ENCODE measurements at regions not wholly inside any gene's neighbourhood (a gene's known extent, or its start where the extent isn't known, plus 50 kb on each side); places are given as distances from the start of the nearest gene placed in this dataset.

DNA sequence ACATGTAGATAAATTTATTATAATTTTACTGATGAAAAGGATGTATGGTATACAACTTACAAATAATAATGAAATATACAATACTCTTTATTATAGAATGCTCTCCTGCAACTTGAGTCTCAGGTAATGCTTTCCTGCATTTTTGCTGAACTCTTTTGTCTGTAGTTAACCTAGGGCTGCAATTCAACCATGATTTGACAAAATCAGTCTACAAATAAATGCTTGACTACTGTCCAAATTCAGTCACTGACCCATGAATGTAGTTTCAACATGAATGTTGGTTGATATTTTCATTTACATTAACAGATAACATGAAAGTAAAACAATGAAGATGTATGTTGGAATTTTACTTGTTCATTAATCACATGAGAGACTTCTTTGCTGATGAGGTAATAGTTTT lies 320.9 kb downstream of the ZSWIM6 start:
- no peak for DNase-seq (ENCODE audit: low read depth)

DNA sequence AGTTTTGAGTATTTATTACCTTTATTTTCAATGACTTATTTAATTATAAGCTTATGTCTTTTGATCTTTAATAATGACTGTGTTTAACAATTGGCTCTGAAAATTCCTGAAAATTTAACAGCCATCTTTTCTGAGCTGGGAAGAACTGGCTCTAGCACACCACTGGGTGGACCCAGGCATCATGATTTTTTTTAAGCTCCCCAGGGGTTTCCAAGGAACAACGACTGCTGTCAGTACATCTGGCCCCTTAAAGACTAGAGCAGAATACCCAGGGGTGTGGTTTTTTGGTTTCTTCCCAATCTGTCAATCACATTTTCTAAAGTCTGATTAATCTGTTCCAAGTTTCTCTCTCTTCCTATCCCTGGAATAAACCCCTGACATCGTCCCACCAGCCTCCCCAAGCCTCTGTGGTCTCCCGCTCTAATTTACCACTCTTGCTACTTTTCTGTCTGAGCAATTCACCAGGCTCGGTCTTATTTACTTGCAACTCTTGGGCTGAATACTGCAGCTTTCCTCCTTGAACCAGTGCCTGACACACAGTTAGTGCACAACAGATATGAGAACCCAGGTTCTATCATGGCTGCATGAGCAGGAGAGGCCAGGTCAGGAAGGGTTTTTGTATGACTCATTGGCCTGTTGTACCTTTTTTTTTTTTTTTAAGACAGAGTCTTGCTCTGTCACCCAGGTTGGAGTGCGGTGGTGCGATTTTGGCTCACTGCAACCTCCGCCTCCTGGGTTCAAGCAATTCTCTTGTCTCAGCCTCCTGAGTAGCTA lies 321.9 kb downstream of the ZSWIM6 start:
- no peak for DNase-seq (ENCODE audit: low read depth)

DNA sequence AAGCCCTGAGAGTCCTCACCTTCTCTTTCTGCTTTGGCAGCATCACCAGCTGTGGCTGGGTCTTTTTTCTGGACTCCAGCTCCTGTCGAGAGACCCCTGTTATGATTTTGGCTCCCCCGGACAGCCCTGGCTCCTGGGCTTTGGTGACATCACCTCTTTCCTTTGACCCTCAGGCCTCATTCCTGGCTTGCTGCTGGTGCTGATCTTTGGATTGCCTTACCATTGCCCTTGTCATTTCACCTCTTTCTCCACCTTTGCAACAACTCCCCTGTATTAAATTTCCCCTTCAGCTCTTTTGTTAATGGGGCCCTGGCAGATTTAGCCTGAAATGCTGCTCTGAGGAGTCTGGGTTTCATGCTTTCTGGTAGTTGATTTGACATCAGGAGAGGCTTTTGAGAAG lies 322.8 kb downstream of the ZSWIM6 start:
- DNase-seq (ENCODE audit: low read depth) = no peak

DNA sequence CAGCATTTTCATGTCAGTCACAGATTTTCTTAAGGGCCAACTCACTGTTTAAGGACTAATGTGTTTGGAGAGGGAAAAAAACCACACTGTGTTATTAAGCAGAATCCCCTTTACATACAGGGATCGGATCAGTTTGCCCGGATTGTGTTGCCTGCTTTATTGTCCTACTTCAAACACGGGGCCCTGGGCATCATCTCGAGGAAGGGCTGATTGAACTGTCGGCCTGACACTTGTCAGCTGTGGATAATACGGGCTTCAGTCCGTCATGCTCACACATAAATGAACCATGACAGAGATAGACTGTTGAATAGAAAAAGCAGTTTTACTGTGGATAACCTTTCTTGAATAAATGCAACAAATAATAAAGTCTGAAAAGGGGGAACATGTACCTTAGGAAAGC lies 325.0 kb downstream of the ZSWIM6 start:
- no peak for DNase-seq (ENCODE audit: low read depth)

DNA sequence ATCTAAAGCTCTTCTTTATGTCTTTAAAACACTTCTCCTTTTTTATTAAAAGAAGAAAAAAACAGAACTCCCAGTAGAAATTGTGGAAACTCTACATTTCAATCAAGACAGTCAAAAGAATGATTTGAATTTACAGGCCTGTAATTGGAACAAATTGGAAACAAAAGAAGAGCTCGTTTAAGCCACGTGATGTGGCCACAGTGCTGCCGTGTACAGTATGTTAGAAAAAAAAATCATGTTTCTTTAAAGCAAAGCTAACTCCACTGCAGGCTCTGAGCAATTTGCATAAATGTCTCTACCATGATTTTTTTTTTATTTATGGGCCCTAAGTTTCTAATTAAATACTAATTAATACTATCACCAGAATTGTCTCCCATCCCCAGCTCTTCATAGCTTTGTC lies 325.6 kb downstream of the ZSWIM6 start:
- no peak for DNase-seq (ENCODE audit: low read depth)

DNA sequence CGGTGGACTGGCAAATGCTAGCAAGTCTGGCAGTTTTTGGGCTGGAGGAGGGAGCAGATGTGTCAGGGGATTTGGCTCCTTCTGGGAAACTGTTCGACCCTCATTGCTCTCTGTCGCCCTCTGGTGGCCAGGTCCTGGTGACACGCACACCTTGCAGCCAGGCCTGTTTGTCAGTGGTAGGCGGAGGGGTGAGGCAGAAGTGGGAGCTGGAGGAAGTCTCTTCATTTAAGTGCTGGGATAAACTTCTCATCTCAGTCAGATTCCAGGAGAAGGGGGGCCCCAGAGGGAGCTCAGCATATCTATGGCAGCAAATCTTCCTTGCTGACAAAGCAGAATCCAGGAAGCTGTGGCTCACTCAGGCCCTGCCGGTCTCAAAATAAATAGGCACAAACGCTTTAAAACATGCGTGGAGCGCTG lies 326.5 kb downstream of the ZSWIM6 start:
- peak; percentile 31 for DNase-seq (ENCODE audit: low read depth)

DNA sequence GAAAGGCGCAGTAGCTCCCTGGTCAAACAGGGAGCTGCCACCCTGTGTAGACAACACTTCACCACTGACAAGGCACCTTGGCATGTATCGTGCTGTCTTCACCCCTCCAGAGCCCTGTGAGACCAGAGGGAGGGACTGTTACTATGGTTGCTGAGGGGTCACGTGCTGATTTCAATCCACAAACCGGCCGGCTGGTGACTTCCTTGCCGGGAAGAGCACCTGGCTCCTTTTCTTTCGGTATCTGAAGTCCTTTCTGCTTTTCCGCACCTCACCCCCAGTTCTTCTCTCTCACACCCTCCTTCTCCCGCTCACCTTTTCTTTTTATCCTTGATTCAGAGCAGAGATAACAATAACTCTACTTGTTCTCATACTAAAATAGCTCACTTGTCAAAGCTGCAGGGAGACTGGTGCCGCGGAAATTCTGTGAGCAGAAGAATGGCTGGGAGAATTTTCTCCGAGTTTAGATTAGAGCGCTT lies 327.2 kb downstream of the ZSWIM6 start:
- no peak for DNase-seq (ENCODE audit: low read depth)

DNA sequence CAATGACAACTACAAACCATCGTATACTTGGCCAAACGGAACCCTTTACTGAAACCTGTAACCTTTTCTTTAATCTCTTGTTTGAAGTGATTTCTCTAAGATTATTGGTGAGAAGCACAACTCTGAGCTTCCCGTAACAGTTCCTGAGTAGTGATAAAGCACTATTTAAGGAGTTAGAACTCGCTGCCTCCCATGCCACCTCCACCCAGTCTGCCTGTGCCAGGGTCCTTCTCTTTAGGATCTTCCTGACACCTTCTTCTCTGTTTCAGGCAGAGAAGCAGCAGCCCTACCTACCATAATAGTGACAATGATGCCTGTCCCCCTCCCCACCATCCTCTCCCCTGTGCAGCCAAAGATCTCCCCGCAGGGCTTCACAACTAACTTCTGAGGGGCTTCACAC lies 330.6 kb downstream of the ZSWIM6 start:
- DNase-seq (ENCODE audit: low read depth) = no peak

DNA sequence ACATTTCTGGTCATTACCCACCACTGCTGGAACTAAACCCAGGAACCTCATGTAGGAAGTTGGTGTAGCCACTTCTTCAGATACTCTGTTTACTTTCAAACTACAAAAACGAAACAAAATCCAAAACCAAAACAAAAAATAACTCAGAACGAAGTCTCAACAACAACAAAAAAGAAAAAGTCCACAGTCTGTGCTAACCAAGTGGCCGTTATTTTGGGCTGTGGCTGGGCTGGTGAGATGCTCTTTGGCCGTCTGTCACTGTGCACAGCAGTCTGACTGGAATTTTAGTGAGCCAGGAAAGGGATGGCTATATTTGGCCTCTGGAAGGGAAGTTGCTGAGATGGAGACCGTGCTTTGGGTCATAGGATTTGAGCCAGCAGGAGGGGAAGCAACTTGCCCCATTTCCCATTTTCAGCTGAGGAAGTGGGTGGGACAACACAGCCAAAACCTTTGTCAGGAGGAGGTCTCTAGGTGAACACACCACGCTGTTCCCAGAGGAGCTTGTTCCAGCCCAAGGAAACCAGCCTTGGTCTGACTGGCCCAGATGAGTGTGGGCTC lies 334.1 kb downstream of the ZSWIM6 start:
- no peak for DNase-seq (ENCODE audit: low read depth)

DNA sequence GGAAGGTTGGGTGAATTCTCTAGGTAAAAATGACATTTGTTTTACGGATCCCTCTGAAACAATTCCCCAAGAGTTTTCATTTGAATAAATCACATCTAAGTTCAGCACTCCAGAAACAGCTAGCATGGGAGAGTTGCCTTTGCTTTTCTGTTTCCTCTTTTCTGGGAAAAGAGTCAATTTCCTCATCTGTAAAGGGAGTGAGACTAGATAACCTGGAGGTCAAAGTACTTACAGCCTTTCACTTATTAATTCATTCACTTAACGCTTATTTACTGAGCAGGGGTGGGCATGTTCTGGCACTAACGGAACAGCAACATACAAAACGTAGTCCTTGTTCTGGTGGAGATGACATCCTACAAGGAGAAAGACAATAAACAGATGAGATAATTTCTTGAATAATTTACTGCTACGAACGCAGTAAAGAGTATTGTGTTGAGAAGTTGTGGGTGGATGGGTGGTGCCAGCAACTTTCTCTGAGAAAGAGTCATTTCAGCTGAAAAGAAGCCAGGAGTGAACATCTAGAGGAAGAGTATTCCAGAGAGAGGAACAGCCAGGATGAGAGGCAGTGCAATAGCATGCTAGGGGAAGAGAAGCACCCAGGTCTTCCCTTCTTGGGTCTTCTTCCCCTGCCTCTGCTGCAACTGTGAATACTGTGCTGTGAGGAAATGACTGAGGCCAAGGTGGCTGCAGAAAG lies 335.6 kb downstream of the ZSWIM6 start:
- no peak for DNase-seq (ENCODE audit: low read depth)

DNA sequence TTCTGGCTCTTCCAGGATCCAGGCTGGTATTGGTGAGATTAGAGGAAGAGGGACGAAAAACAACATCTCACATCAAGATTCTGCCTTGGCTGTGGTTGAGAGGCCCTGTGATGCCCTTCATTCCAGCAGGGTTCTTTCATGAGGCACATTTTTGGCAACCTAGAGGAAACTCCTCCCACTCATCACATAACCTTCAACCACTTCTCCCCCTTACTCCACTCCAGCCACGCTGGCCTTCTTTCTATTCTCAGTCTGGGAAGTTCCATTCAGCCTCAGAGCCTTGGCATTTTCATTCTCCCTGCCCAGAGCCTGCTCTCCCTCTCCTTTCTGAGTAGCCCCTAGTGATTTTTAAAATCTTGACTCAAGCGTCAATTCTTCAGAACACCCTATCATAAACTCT lies 337.5 kb downstream of the ZSWIM6 start:
- DNase-seq (ENCODE audit: low read depth) = no peak

DNA sequence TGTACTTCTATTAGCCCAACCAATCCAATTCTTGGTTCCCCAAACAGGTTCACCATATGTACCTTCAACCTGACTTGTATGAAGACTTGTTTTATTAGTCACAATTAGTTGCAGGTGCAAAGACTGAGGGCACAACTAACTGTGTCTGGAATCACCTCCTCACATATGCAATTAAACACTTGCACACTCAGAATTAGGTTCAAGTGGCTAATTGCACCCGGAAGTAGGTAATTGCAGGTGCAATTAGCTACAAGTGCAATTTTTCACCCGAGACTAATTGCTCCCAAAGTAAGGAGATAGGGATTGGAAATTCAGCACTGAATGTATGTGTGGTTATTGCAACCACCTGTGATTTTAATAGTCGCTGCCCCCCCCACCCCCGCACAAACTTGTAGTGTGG lies 338.9 kb downstream of the ZSWIM6 start:
- DNase-seq (ENCODE audit: low read depth) = no peak

DNA sequence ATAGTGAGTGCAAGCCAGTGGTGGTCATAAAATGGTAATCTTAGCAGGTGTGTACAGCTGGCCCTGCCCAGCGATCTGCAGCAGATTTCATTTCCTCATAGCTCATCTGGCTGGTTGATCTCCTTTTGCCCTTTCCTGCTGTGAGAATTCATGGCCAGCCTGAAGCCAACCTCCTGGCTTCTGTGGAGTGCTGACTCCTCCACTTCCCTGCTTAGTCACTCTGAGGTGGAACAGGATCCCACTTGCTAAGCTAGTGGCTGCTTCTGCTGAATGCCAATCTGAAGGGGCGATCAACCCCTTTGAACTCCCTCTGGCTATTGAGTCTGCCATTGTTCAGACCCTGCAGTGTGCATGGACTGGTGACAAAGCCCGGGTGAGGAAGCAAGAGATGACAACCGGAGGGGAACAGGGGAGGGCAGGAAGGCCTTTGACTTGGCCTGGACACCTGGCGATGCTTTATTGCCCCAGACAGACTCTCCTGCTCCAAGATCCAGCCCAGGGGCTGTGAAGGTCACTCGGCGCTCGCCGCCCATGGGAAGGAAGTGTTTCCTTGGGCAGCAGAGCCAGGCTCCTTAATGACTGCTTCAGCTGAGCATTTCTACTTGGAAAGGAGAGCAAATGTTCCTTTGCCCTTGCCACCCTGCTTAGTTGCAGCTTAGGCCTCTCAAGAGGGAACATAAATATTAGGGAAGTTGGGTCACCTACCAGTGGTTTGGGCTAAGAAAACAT lies 341.1 kb downstream of the ZSWIM6 start:
- DNase-seq (ENCODE audit: low read depth) = peak; percentile 17

DNA sequence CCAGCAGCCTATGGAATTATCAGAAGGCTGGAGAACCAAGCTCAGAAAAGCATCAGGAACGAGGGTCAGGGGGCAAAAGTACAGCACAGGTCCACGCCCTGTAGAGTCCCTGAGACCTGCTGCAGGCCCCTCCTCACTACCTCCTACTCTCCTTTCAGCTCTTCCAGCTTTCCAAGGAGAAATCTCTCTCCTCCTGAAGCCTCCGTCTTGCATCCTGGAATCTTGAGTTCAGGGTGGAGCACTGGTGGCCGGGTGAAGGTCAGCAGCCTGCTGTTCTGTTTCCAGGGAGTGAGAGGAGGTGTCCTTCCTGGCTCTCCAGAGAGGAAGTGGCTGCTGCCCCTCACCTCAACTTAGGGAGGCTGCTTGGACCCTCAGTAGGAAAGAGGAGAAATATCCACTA lies 342.3 kb downstream of the ZSWIM6 start:
- no peak for DNase-seq (ENCODE audit: low read depth)

DNA sequence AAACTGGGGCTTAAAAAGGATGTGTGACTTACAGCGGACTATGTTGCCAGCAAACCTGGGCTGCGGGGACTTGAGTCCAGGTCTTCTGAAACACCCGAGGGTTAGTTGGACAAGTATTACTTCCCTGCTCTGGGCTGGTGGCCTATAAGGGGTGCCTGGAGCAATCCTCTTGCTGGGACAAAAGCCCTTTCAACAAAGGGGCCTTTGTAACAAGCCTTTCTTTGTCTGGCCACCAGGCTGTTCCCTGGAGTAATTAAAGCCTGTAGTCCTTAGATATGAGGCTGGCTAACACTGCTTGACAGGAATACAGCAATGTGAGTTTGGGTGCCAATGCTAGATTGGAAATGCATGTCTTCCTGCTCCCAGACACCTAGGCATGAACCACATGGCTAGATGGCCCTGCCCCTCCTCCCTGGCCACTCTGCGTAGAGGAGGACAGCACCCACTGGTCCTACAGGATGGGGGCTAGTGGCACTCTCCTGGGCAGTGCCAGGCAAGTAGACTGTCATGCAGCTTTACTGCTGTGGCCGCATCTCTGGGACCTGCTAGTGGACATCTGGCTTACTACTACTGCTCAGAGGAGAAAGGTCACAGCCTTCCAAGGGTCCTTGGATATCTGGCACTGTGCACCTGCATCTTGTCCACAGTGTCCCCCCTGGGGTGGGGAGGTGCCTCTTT lies 343.1 kb downstream of the ZSWIM6 start:
- no peak for DNase-seq (ENCODE audit: low read depth)

DNA sequence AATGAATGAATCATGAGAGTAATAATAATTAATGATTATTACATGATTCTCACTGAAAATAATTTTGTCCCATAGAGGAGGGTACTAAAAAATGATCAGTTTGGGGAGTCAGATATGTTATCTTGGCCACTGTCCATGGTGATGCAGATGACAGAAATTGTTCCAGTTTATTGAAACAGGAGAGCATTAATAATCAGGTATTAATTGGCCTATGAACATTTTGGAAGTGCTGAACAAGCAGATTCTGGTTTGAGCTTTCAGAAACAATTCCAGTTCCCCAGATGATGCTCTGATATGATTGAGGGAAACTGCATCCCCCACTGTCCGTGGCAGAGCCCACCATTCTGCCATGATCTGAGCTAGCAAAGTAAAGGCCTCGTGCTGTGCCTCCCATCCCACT lies 345.2 kb downstream of the ZSWIM6 start:
- DNase-seq (ENCODE audit: low read depth) = no peak

DNA sequence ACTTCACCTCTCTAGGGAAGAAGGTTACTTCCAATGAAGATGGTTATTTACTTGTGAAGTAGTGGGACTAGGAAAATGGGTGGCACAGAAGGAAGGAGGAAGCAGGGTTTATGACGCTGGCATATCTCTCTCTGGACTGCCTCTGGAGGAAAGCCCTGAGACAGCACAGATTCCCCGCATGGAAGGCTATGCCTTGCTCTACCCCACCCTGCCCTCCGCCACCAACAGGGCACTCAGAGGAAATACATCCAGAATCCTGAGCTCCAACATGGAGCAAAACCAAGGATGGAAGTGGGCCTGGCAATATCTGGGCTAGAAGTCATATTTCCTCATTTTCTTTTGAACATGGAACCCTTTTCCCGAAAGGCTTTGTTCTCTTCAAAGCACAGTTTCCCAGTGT lies 346.9 kb downstream of the ZSWIM6 start:
- no peak for DNase-seq (ENCODE audit: low read depth)

DNA sequence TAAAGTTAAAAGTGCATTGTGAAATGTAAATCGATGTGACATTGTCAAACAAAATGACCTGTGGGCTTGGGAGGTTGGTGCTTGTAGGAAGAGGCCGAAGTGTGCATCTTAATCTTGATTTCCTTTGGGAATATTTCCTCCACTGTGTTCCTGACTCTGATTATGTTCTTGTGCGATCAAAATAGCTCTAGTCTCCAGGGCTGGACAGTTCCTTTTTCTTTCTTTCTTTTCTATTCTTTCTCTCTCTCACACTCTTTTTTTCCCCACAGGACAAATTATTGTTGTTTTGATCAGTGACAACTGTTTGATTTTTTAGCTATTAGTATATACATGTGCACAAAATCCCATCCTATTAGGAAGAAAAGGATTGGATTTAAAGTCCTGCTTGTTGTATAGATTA lies 347.5 kb downstream of the ZSWIM6 start:
- no peak for DNase-seq (ENCODE audit: low read depth)

DNA sequence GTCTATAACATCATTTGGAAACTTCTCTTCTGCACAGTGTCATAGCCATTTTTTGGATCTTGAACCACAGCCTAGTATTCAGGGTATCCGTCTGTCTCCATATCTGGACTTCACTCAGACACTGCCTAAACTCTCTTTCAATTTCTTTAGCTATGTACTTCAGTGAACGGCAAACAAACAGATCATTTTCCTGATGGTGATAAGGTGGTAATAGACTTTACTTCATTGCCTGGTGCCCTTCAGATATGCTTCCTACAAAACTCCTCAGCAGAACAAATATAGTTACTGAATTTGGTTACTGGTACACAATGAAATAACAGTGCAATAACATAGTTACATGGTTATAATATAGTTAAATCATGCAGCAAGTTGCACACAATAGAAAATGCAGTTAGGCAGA lies 348.2 kb downstream of the ZSWIM6 start:
- no peak for DNase-seq (ENCODE audit: low read depth)

DNA sequence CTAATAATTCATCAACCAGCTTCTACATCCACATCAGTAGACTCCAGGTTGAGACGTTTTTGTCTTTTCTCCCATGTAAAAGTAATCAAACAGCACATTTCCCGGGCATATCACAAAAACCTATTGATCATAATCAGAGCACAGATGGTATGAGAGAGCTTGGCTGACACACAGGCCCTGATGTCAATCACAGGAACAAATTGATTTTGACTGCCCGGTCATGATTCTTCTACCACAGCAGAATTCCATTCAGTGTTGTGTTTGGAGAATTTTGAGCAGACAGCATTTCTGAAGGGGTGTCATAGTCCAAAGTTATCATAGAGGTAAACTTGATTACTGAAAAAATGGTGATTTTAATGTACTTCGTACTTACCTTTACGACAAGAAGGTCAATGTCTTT lies 351.1 kb downstream of the ZSWIM6 start:
- DNase-seq (ENCODE audit: low read depth) = no peak

DNA sequence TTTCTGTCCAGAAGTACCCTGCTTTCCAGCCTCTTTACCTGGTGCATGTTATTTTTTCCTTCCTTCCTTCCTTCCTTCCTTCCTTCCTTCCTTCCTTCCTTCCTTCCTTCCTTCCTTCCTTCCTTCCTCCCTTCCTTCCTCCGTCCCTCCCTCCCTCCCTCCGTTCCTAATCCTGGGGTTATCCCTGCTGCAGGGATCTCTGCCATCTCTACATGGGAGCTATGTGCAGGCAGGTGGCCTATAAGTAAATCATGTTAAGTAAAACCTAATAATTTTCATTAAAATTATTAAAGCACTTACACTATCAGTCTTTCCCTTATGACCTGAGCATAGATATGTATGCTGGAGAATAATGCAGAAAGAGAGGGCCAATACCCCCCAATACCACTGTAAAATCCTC lies 351.9 kb downstream of the ZSWIM6 start:
- no peak for DNase-seq (ENCODE audit: low read depth)

Data from stromal cell of bone marrow (primary cell).